ENCODE measurements at regions not wholly inside any gene's neighbourhood (a gene's known extent, or its start where the extent isn't known, plus 50 kb on each side); places are given as distances from the start of the nearest gene placed in this dataset.
A peak's percentile ranks its signal among the peaks of the same experiment; 100 is the strongest.
"Not testable (repeated sequence)": the region's sequence is repeated elsewhere in the genome, so short reads cannot be mapped to it uniquely, and the experiment has no call there.

DNA sequence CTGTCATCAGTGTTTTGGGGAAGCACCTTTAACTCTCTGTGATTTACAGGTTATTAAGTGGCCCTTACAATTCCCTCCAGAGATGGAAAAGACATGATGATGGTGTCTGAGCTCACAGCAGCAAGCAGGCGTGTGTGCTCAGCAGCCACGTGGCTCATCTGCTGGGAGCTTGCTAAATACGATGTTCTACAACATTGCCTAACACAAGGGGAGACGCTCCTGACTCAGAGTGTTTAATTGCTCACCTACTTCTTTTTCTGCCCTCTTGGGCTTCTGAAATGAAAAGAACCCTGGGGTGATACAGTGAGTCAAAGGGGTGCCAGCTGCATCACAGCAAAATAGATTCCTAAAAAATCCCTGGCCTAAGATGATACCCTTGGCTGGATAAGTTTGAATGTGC lies 56.2 kb upstream of the SAMD11 start:
- H3K4me3 Mint-ChIP-seq; H3K27ac ChIP-seq (ENCODE audit: low read depth, low read length); H3K9me3 Mint-ChIP-seq; DNase-seq; H3K36me3 Mint-ChIP-seq; H3K4me1 Mint-ChIP-seq; H3K36me3 ChIP-seq (ENCODE audit: insufficient read depth, low read length); POLR2A ChIA-PET; H3K4me1 ChIP-seq (ENCODE audit: insufficient read depth, low read length); H3K4me3 ChIP-seq (ENCODE audit: low read length); CTCF ChIA-PET; H3K27ac Mint-ChIP-seq; H3K27me3 ChIP-seq (ENCODE audit: insufficient read depth, low read length, poor library complexity, severe bottlenecking); H3K9me3 ChIP-seq (ENCODE audit: low read length): not testable (repeated sequence)
- H3K27me3 Mint-ChIP-seq: peaks cover 17 to 48% of the 10 kb centered on the region in 2 donors

DNA sequence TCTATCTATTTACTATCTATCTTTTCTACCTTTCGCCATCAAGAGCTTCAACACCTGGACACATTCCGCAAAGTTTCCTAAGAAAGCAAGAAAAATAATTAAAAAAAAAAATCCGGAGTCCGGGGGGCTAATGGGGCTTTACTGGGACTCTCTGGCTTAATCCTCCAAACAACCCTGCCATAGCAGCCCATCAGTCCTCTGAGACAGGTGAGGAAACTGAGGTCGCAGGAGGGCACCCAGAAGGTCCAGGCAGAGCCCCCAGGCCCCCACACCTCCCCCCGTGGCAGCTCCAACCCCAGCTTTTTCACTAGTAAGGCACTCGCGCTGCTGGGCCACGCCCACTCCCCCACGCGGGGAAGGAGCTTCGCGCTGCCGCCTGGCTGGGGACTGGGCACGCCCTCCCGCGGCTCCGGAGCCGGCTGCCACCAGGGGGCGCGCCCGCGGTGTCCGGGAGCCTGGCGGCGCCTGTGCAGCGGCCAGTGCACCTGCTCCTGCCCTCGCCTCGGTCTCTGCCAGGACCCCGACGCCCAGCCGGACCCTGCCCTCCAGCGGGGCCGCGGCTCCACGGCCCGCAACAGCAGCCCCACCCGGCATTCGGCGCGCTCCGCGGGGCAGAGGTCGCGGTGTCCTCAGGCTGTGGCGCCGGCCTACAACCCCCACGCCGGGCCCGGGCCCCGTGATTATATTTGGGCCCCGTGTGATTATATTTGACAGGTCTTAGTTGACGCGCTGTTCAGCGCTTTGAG lies 54.1 kb upstream of the SAMD11 start:
- no peaks in the 10 kb centered on the region for H3K9me3 ChIP-seq (ENCODE audit: low read length)
- no peaks in the 10 kb centered on the region for H3K36me3 ChIP-seq (ENCODE audit: insufficient read depth, low read length)
- H3K4me3 Mint-ChIP-seq: peak overlapping the region in 2 of 7 donors; percentile 10 to 20
- H3K27me3 ChIP-seq (ENCODE audit: insufficient read depth, low read length, poor library complexity, severe bottlenecking): no peaks in the 10 kb centered on the region
- no peaks in the 10 kb centered on the region for H3K36me3 Mint-ChIP-seq
- ChIA-PET CTCF (interaction anchor here (0.6 to 1.4 kb wide), 8 partner anchors 11 to 267 kb away, joined by 3 to 7 read pairs (median 3); partner anchors contain the start of genes ISG15 and PERM1), POLR2A (no interaction called here)
- no peak overlapping the region for H3K4me3 ChIP-seq (ENCODE audit: low read length)
- no peak overlapping the region for H3K27ac ChIP-seq (ENCODE audit: low read depth, low read length)
- H3K27ac Mint-ChIP-seq: no peak overlapping the region
- no peaks in the 10 kb centered on the region for H3K9me3 Mint-ChIP-seq
- peaks cover 0 to 5% (median 4%) of the 10 kb centered on the region in 3 donors for H3K4me1 Mint-ChIP-seq
- H3K27me3 Mint-ChIP-seq: peaks cover 22 to 52% of the 10 kb centered on the region in 2 donors
- DNase-seq: peak; percentile 79 to 89 (median 82)
- no peaks in the 10 kb centered on the region for H3K4me1 ChIP-seq (ENCODE audit: insufficient read depth, low read length)

Measured in CD8-positive, alpha-beta memory T cell (primary cell).